ENCODE measurements at regions not wholly inside any gene's neighbourhood (a gene's known extent, or its start where the extent isn't known, plus 50 kb on each side); places are given as distances from the start of the nearest gene placed in this dataset.

GRCh38 chr3:106381286-106381938 is 512.6 kb upstream of the CBLB start (continued):
- TF ChIP-seq CTCF (IDR thresholded peaks at IDR 0.05; ENCODE audit: low read depth, low read length, missing input control): no peak
- no peak for TF ChIP-seq HNF4A (conservative IDR thresholded peaks at IDR 0.05)
- no peak for TF ChIP-seq NR2F2 (IDR thresholded peaks at IDR 0.05)
- TF ChIP-seq EGR1 (IDR thresholded peaks at IDR 0.05; ENCODE audit: low read depth in 2 of 2): no peak
- TF ChIP-seq FOXA2 (IDR thresholded peaks at IDR 0.05): no peak
- no peak for TF ChIP-seq FOXA1 (IDR thresholded peaks at IDR 0.05)

- no peak for TF ChIP-seq FOXA2 (IDR thresholded peaks at IDR 0.05)
- no peak overlapping the region for H3K4me3 ChIP-seq (ENCODE audit: low read depth in 1 of 3, low read length in 3 of 3)
- no peak overlapping the region for H3K9ac ChIP-seq (ENCODE audit: low read depth in 1 of 2, low read length in 2 of 2)
- no peaks in the 10 kb centered on the region for H3K9me3 ChIP-seq (ENCODE audit: control insufficient read depth in 4 of 4, low read length in 3 of 4)
- H3K4me1 ChIP-seq (ENCODE audit: control insufficient read depth in 4 of 4, insufficient read depth in 4 of 4, low read length in 3 of 4): no peaks in the 10 kb centered on the region
- H3K27me3 ChIP-seq (ENCODE audit: control insufficient read depth in 4 of 4, insufficient read depth in 4 of 4, low read length in 3 of 4): no peaks in the 10 kb centered on the region
- no peak overlapping the region for H3K27ac ChIP-seq (ENCODE audit: low read depth in 1 of 2, low read length in 2 of 2)
- H3K36me3 ChIP-seq (ENCODE audit: control insufficient read depth in 4 of 4, insufficient read depth in 3 of 4, low read depth in 1 of 4, low read length in 3 of 4): no peaks in the 10 kb centered on the region
- no peak for DNase-seq (ENCODE audit: low spot score)
Measured at GRCh38 chr3:106381939-106382335, 513.1 kb upstream of the CBLB start.

- no peak for TF ChIP-seq MAX (IDR thresholded peaks at IDR 0.05)
- TF ChIP-seq EGR1 (IDR thresholded peaks at IDR 0.05; ENCODE audit: low read depth in 2 of 2): no peak
- TF ChIP-seq, protein P1, sequence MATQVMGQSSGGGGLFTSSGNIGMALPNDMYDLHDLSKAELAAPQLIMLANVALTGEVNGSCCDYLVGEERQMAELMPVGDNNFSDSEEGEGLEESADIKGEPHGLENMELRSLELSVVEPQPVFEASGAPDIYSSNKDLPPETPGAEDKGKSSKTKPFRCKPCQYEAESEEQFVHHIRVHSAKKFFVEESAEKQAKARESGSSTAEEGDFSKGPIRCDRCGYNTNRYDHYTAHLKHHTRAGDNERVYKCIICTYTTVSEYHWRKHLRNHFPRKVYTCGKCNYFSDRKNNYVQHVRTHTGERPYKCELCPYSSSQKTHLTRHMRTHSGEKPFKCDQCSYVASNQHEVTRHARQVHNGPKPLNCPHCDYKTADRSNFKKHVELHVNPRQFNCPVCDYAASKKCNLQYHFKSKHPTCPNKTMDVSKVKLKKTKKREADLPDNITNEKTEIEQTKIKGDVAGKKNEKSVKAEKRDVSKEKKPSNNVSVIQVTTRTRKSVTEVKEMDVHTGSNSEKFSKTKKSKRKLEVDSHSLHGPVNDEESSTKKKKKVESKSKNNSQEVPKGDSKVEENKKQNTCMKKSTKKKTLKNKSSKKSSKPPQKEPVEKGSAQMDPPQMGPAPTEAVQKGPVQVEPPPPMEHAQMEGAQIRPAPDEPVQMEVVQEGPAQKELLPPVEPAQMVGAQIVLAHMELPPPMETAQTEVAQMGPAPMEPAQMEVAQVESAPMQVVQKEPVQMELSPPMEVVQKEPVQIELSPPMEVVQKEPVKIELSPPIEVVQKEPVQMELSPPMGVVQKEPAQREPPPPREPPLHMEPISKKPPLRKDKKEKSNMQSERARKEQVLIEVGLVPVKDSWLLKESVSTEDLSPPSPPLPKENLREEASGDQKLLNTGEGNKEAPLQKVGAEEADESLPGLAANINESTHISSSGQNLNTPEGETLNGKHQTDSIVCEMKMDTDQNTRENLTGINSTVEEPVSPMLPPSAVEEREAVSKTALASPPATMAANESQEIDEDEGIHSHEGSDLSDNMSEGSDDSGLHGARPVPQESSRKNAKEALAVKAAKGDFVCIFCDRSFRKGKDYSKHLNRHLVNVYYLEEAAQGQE (IDR thresholded peaks at IDR 0.05): no peak
- TF ChIP-seq CTCF (IDR thresholded peaks at IDR 0.05; ENCODE audit: low read depth, low read length, missing input control): no peak
- TF ChIP-seq, protein P2, sequence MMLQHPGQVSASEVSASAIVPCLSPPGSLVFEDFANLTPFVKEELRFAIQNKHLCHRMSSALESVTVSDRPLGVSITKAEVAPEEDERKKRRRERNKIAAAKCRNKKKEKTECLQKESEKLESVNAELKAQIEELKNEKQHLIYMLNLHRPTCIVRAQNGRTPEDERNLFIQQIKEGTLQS (IDR thresholded peaks at IDR 0.05): no peak
- TF ChIP-seq TAF1 (conservative IDR thresholded peaks at IDR 0.05): no peak
- TF ChIP-seq JUND (IDR thresholded peaks at IDR 0.05): no peak
- no peak for TF ChIP-seq NR2F2 (IDR thresholded peaks at IDR 0.05)
- TF ChIP-seq ZBTB33 (IDR thresholded peaks at IDR 0.05): no peak
- TF ChIP-seq FOXA2 (IDR thresholded peaks at IDR 0.05): no peak
- no peak for TF ChIP-seq GABPA (IDR thresholded peaks at IDR 0.05 in 1 of 2, conservative IDR thresholded peaks at IDR 0.05 in 1 of 2)
- TF ChIP-seq YY1 (IDR thresholded peaks at IDR 0.05): no peak
- TF ChIP-seq HNF4G (IDR thresholded peaks at IDR 0.05): no peak
- no peak for TF ChIP-seq SP1 (IDR thresholded peaks at IDR 0.05)
- TF ChIP-seq RAD21 (IDR thresholded peaks at IDR 0.05): no peak
- Histone ChIP-seq H3K9ac (ENCODE audit: low read depth in 1 of 2, low read length in 2 of 2) (no peak overlapping the region), H3K4me1 (ENCODE audit: control insufficient read depth in 4 of 4, insufficient read depth in 4 of 4, low read length in 3 of 4) (no peaks in the 10 kb centered on the region), H3K36me3 (ENCODE audit: control insufficient read depth in 4 of 4, insufficient read depth in 3 of 4, low read depth in 1 of 4, low read length in 3 of 4) (no peaks in the 10 kb centered on the region), H3K4me3 (ENCODE audit: low read depth in 1 of 3, low read length in 3 of 3) (no peak overlapping the region), H3K9me3 (ENCODE audit: control insufficient read depth in 4 of 4, low read length in 3 of 4) (no peaks in the 10 kb centered on the region), H3K27me3 (ENCODE audit: control insufficient read depth in 4 of 4, insufficient read depth in 4 of 4, low read length in 3 of 4) (no peaks in the 10 kb centered on the region), H3K27ac (ENCODE audit: low read depth in 1 of 2, low read length in 2 of 2) (no peak overlapping the region)
- DNase-seq (ENCODE audit: low spot score): no peak
- 65% methylated on average over 3 of the region's 3 CpGs for WGBS
Measured at GRCh38 chr3:106386050-106386449, 517.2 kb upstream of the CBLB start.

All from liver (tissue), 8 donors.